Fibroblast of skin of abdomen (primary cell): ENCODE measurements at regions not wholly inside any gene's neighbourhood (a gene's known extent, or its start where the extent isn't known, plus 50 kb on each side); places are given as distances from the start of the nearest gene placed in this dataset.
"Not testable (repeated sequence)": the region's sequence is repeated elsewhere in the genome, so short reads cannot be mapped to it uniquely, and the experiment has no call there.

ENCODE experiments used
- DNase-seq: peaks from one replicate; pipeline ENCODE4 v3.0.0-alpha.2; 2013

- DNase-seq: no peak
These were observed 306.2 kb downstream of the TEX29 start for GRCh38 chr13:111626371-111627305.

GRCh38 chr13:111627596-111627995, 307.2 kb downstream of the TEX29 start:
- no peak for DNase-seq

GRCh38 chr13:111629016-111629415, 308.6 kb downstream of the TEX29 start:
- no peak for DNase-seq

GRCh38 chr13:111629457-111629856, 309.0 kb downstream of the TEX29 start:
- no peak for DNase-seq

- no peak for DNase-seq
These were observed 309.5 kb downstream of the TEX29 start for GRCh38 chr13:111629926-111630325.

GRCh38 chr13:111630406-111630805, 310.0 kb downstream of the TEX29 start:
- DNase-seq: no peak

- not testable (repeated sequence) for DNase-seq
These were observed 310.8 kb downstream of the TEX29 start for GRCh38 chr13:111631271-111631670.

- DNase-seq: no peak
These were observed 312.5 kb downstream of the TEX29 start for GRCh38 chr13:111632906-111633305.

- no peak for DNase-seq
These were observed 313.0 kb downstream of the TEX29 start for GRCh38 chr13:111633401-111633800.

GRCh38 chr13:111634410-111634809, 314.0 kb downstream of the TEX29 start:
- no peak for DNase-seq

- DNase-seq: no peak
These were observed 315.8 kb downstream of the TEX29 start for GRCh38 chr13:111636271-111636670.

GRCh38 chr13:111636804-111637203, 316.4 kb downstream of the TEX29 start:
- DNase-seq: no peak

- no peak for DNase-seq
These were observed 316.9 kb downstream of the TEX29 start for GRCh38 chr13:111637365-111637764.

- DNase-seq: no peak
These were observed 317.8 kb downstream of the TEX29 start for GRCh38 chr13:111638233-111638632.

- DNase-seq: no peak
These were observed 318.8 kb downstream of the TEX29 start for GRCh38 chr13:111639196-111639705.

GRCh38 chr13:111640006-111640405, 319.6 kb downstream of the TEX29 start:
- no peak for DNase-seq

- DNase-seq: no peak
These were observed 320.0 kb downstream of the TEX29 start for GRCh38 chr13:111640476-111640875.

- no peak for DNase-seq
These were observed 321.8 kb downstream of the TEX29 start for GRCh38 chr13:111642156-111642767.

GRCh38 chr13:111644750-111645149, 324.3 kb downstream of the TEX29 start:
- no peak for DNase-seq

- DNase-seq: no peak
These were observed 324.8 kb downstream of the TEX29 start for GRCh38 chr13:111645198-111645597.

GRCh38 chr13:111645598-111646455, 325.4 kb downstream of the TEX29 start:
- DNase-seq: no peak

GRCh38 chr13:111646456-111646855, 326.0 kb downstream of the TEX29 start:
- DNase-seq: no peak

GRCh38 chr13:111648885-111649284, 328.4 kb downstream of the TEX29 start:
- no peak for DNase-seq
